GM13976 (cell line): ENCODE measurements at regions not wholly inside any gene's neighbourhood (a gene's known extent, or its start where the extent isn't known, plus 50 kb on each side); places are given as distances from the start of the nearest gene placed in this dataset.

Experiments used
- DNase-seq: peaks from one replicate; pipeline ENCODE4 v3.0.0; 2012; ENCODE audit warnings: low spot score
- in situ Hi-C: fragments of 300-500 bp; cut with MboI; formaldehyde crosslinking; loops from one replicate; pipeline ENCODE4 v1.12.0; 2022; ENCODE audit warnings: low sequenced_read_pairs, mixed read lengths, inconsistent platforms; ENCODE audit not compliant: unreplicated experiment
- TF ChIP-seq, protein P1 (sequence below): IDR thresholded peaks from 2 replicates; pipeline ENCODE4 v1.5.1; 2012; ENCODE audit warnings: borderline replicate concordance, mild to moderate bottlenecking; ENCODE audit not compliant: insufficient read depth; ENCODE audit errors: extremely low read depth, missing control alignments, control extremely low read depth

DNA sequence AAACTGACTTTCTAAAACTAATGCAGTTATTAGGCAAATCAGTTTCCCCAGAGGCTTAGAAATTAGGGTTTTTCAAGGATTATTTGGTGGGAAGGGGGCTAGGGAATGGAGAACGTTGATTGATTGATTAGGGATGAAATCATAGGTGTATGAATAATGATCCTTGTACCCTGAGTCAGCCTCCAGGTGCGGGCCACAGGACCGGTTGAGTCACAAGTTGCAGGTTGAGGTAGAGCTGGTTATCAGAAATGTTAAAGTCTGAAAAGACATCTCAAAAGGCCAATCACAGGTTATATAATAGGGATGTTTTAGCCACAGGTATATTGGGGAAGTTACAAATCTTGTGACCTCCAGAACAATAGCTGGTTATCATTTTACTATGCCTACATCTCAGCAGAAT is 341.8 kb upstream of the GULP1 start:
- TF ChIP-seq, protein P1, sequence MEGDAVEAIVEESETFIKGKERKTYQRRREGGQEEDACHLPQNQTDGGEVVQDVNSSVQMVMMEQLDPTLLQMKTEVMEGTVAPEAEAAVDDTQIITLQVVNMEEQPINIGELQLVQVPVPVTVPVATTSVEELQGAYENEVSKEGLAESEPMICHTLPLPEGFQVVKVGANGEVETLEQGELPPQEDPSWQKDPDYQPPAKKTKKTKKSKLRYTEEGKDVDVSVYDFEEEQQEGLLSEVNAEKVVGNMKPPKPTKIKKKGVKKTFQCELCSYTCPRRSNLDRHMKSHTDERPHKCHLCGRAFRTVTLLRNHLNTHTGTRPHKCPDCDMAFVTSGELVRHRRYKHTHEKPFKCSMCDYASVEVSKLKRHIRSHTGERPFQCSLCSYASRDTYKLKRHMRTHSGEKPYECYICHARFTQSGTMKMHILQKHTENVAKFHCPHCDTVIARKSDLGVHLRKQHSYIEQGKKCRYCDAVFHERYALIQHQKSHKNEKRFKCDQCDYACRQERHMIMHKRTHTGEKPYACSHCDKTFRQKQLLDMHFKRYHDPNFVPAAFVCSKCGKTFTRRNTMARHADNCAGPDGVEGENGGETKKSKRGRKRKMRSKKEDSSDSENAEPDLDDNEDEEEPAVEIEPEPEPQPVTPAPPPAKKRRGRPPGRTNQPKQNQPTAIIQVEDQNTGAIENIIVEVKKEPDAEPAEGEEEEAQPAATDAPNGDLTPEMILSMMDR, result no peak
- in situ Hi-C loops, result no loop called here
- no peak for DNase-seq

DNA sequence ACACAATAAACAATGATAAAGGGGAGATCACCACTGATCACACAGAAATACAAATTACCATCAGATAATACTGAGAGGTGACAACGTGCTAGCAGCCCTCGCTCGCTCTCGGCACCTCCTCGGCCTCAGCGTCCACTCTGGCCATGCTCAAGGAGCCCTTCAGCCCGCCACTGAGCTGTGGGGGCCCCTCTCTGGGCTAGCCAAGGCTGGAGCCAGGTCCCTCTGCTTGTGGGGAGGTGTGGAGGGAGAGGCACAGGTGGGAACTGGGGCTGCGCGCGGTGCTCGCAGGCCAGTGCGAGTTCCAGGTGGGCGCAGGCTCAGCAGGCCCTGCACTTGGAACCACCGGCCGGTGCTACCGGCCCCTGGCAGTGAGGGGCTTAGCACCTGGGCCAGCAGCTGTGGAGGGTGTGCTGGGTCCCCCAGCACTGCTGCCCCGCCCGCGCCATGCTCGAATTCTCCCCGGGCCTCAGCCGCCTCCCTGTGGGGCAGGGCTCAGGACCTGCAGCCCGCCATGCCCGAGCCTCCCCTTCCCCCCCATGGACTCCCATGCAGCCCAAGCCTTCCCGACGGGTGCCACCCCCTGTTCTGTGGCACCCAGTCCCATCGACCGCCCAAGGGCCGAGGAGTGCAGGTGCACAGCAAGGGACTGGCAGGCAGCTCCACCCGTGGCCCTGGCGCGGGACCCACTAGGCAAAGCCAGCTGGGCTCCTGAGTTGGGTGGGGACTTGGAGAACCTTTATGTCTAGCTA is 340.0 kb upstream of the GULP1 start:
- TF ChIP-seq, protein P1, result no peak
- in situ Hi-C loops, result no loop called here
- no peak for DNase-seq

DNA sequence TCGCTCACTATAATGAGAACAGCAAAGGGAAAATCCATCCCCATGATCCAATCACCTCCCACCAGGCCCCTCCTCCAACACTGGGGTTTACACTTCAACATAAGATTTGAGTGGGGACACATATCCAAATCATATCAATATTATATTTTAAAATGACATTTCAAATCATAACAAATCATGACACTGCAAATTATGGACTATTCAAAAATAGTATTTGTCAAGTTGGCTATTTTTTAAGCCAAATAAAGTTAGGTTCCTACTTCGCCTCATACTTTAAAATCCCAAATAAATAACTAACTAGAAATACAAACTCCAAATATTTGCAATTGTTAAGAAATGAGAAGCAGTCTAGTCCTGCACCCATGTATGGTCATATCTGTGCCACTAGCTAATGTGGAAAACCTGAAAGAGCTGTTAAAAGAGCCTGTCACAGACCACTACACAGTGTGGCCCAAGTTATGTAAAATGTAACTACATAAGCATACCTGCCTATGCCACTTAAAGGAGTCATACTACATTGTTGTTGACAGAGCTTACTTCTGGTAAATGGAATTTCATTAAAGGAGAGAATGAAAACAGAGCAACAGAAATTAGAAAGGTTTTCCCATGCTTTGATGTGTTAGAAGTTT is 334.7 kb upstream of the GULP1 start:
- DNase-seq, result no peak
- TF ChIP-seq, protein P1, result no peak
- in situ Hi-C loops, result no loop called here

DNA sequence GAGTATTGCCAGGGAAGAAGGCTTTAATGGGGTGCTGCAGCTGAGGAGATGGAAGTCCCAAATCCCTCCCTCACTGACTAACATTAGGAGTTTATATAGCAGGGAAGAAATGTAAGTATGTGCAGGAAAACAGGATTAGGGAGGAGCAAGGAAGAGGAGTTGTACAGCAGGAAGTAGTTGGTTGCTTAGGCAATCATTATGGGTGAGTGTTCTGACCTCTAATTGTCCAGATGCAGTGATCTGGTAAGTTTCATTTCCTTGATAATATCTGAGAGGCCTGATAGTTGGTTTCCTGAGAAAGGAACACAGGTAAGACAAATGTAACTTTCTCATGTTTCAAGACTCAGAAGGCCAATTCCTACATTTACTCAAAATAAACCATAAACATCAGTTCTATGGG is 331.9 kb upstream of the GULP1 start:
- no peak for DNase-seq

DNA sequence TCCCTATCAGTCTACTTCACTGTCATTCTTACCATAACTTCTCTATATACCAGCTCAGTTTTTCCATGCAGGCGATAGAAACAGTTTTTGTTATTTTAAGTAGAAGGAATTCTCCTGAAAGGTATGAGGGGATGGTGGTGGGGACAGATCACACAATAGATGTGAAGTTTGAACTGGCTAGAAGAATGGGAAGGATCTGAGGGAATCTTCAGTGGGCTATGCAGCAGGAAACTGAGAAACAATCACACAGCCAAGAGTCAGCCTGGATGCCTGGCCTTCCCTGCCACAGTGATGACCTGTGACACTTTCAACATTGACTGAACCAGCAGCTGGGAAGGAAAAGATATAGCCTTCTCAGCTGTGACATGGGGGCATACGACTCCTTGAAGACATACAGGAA is 329.1 kb upstream of the GULP1 start:
- in situ Hi-C loops, result no loop called here
- no peak for DNase-seq
- TF ChIP-seq, protein P1, result no peak

More for the DNA sequence above, 331.9 kb upstream of the GULP1 start:
- in situ Hi-C loops, result no loop called here
- TF ChIP-seq, protein P1, result no peak

DNA sequence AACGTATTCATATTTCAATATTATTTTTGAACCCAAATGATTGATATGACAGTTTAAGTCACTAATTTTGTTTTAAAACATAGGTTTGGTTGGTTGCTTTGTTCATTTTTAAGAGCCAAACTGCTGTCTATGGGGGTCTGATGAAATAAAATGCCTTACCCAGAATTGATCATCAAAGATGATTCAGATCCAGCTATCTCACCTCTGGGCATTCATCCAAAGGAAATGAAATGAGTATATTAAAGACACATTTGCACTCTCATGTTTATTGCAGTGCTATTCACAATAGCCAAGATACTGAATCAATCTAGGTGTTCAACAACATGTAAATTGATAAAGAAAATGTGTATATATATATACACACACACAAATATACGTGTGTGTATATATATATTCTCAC is 326.9 kb upstream of the GULP1 start:
- TF ChIP-seq, protein P1, result no peak
- DNase-seq, result no peak
- in situ Hi-C loops, result no loop called here
